HFFc6 (cell line): ENCODE measurements at regions not wholly inside any gene's neighbourhood (a gene's known extent, or its start where the extent isn't known, plus 50 kb on each side); places are given as distances from the start of the nearest gene placed in this dataset.

Experiments
- DNase-seq: peaks from one replicate; pipeline ENCODE4 v3.0.0-alpha.2; 2018
- H3K27ac Mint-ChIP-seq: 2 replicates; pipeline ENCODE4 v1.8.0; 2020; ENCODE audit warnings: mild to moderate bottlenecking, mixed read lengths
- H3K27me3 Mint-ChIP-seq: 2 replicates; pipeline ENCODE4 v1.8.0; 2021; ENCODE audit warnings: mild to moderate bottlenecking, moderate library complexity, mixed read lengths; ENCODE audit not compliant: insufficient read depth
- H3K36me3 Mint-ChIP-seq: 2 replicates; pipeline ENCODE4 v1.8.0; 2021; ENCODE audit warnings: low read depth, mixed read lengths
- H3K4me1 Mint-ChIP-seq: 2 replicates; pipeline ENCODE4 v1.8.0; 2020; ENCODE audit warnings: low read depth, mixed read lengths
- H3K4me3 Mint-ChIP-seq: 2 replicates; pipeline ENCODE4 v1.8.0; 2020; ENCODE audit warnings: mild to moderate bottlenecking, moderate library complexity, mixed read lengths
- H3K9me3 Mint-ChIP-seq: 2 replicates; pipeline ENCODE4 v1.8.0; 2020; ENCODE audit warnings: mild to moderate bottlenecking, mixed read lengths
- CTCF ChIP-seq: fragments of 200-600 bp; sonication (generic); IDR thresholded peaks from 2 replicates; pipeline ENCODE4 v1.5.0; 2021; ENCODE audit warnings: antibody characterized with exemption, mild to moderate bottlenecking

- TF ChIP-seq CTCF = no peak
- no peak for DNase-seq
- no peaks in the 10 kb centered on the region for H3K27me3 Mint-ChIP-seq
- H3K27ac Mint-ChIP-seq = no peak overlapping the region
- peaks cover 34% of the 10 kb centered on the region for H3K9me3 Mint-ChIP-seq
- no peaks in the 10 kb centered on the region for H3K4me1 Mint-ChIP-seq
- no peaks in the 10 kb centered on the region for H3K36me3 Mint-ChIP-seq
- H3K4me3 Mint-ChIP-seq = no peak overlapping the region
These were observed 1799.0 kb downstream of the TP53TG3F start for GRCh38 chr16:35258381-35258780.

GRCh38 chr16:35295856-35296255, 1836.4 kb downstream of the TP53TG3F start:
- H3K4me3 Mint-ChIP-seq = no peak overlapping the region
- H3K9me3 Mint-ChIP-seq = peaks cover 33% of the 10 kb centered on the region
- TF ChIP-seq CTCF = no peak
- no peak for DNase-seq
- no peaks in the 10 kb centered on the region for H3K36me3 Mint-ChIP-seq
- no peaks in the 10 kb centered on the region for H3K27me3 Mint-ChIP-seq
- no peaks in the 10 kb centered on the region for H3K4me1 Mint-ChIP-seq
- no peak overlapping the region for H3K27ac Mint-ChIP-seq

- DNase-seq = no peak
- no peak for TF ChIP-seq CTCF
- no peaks in the 10 kb centered on the region for H3K27me3 Mint-ChIP-seq
- H3K36me3 Mint-ChIP-seq = no peaks in the 10 kb centered on the region
- H3K4me1 Mint-ChIP-seq = no peaks in the 10 kb centered on the region
- no peak overlapping the region for H3K4me3 Mint-ChIP-seq
- peaks cover 23% of the 10 kb centered on the region for H3K9me3 Mint-ChIP-seq
- no peak overlapping the region for H3K27ac Mint-ChIP-seq
These were observed 1837.7 kb downstream of the TP53TG3F start for GRCh38 chr16:35296962-35297653.

- H3K36me3 Mint-ChIP-seq = no peaks in the 10 kb centered on the region
- no peak overlapping the region for H3K4me3 Mint-ChIP-seq
- no peak for DNase-seq
- TF ChIP-seq CTCF = no peak
- H3K27me3 Mint-ChIP-seq = no peaks in the 10 kb centered on the region
- H3K4me1 Mint-ChIP-seq = no peaks in the 10 kb centered on the region
- H3K27ac Mint-ChIP-seq = no peak overlapping the region
- peaks cover 20% of the 10 kb centered on the region for H3K9me3 Mint-ChIP-seq
These were observed 1839.2 kb downstream of the TP53TG3F start for GRCh38 chr16:35298460-35299243.

- no peaks in the 10 kb centered on the region for H3K27me3 Mint-ChIP-seq
- no peak overlapping the region for H3K27ac Mint-ChIP-seq
- H3K4me1 Mint-ChIP-seq = no peaks in the 10 kb centered on the region
- DNase-seq = no peak
- no peaks in the 10 kb centered on the region for H3K36me3 Mint-ChIP-seq
- no peak for TF ChIP-seq CTCF
- H3K9me3 Mint-ChIP-seq = peaks cover 30% of the 10 kb centered on the region
- no peak overlapping the region for H3K4me3 Mint-ChIP-seq
These were observed 1843.4 kb downstream of the TP53TG3F start for GRCh38 chr16:35302859-35303258.
